Activated CD4-positive, alpha-beta T cell treated with anti-CD3 and anti-CD28 coated beads, Interleukin-2, amount 10 ng/mL, durations not matched to agents 7 days and 5 days (primary cell): ENCODE measurements at regions not wholly inside any gene's neighbourhood (a gene's known extent, or its start where the extent isn't known, plus 50 kb on each side); places are given as distances from the start of the nearest gene placed in this dataset.

Source experiments
- CTCF ChIA-PET: fragments of 350-600 bp; sonication (Branson Sonifier 250); formaldehyde crosslinking; loops from one replicate; lab custom pipeline; 2021; ENCODE audit warnings: antibody characterized with exemption; lab: Charles Lee
- POLR2A ChIA-PET: fragments of 350-600 bp; sonication (Branson Sonifier 250); formaldehyde crosslinking; loops from one replicate; lab custom pipeline; 2021; ENCODE audit warnings: antibody characterized with exemption; lab: Charles Lee
- DNase-seq: peaks from one replicate; pipeline ENCODE4 v3.0.0-alpha.2; 2020
- H3K27ac Mint-ChIP-seq: one replicate; pipeline ENCODE4 v1.8.0; 2021; ENCODE audit warnings: mild to moderate bottlenecking, moderate library complexity, mixed read lengths
- H3K27me3 Mint-ChIP-seq: one replicate; pipeline ENCODE4 v1.8.0; 2021; ENCODE audit warnings: mixed read lengths
- H3K36me3 Mint-ChIP-seq: one replicate; pipeline ENCODE4 v1.8.0; 2021; ENCODE audit warnings: low read depth, mixed read lengths
- H3K4me1 Mint-ChIP-seq: one replicate; pipeline ENCODE4 v1.8.0; 2021; ENCODE audit warnings: mixed read lengths
- H3K4me3 Mint-ChIP-seq: one replicate; pipeline ENCODE4 v1.8.0; 2021; ENCODE audit warnings: mild to moderate bottlenecking, moderate library complexity, mixed read lengths
- H3K9me3 Mint-ChIP-seq: one replicate; pipeline ENCODE4 v1.8.0; 2021; ENCODE audit warnings: mixed read lengths

GRCh38 chr3:116958291-116958690 is 248.7 kb downstream of the TUSC7 start:
- Mint-ChIP-seq H3K27me3 (no peaks in the 10 kb centered on the region), H3K9me3 (peaks cover 2% of the 10 kb centered on the region)
- CTCF ChIA-PET: no interaction called here

GRCh38 chr3:116961106-116961505 is 251.5 kb downstream of the TUSC7 start:
- Mint-ChIP-seq H3K4me1 (no peaks in the 10 kb centered on the region), H3K9me3 (peaks cover 2% of the 10 kb centered on the region), H3K4me3 (no peak overlapping the region), H3K27ac (no peak overlapping the region), H3K27me3 (no peaks in the 10 kb centered on the region), H3K36me3 (no peaks in the 10 kb centered on the region)
- POLR2A ChIA-PET: no interaction called here
- CTCF ChIA-PET: no interaction called here
- DNase-seq: no peak

More at GRCh38 chr3:116958291-116958690, 248.7 kb downstream of the TUSC7 start:
- no peak for DNase-seq
- no peak overlapping the region for H3K27ac Mint-ChIP-seq
- H3K4me3 Mint-ChIP-seq: no peak overlapping the region
- no peaks in the 10 kb centered on the region for H3K4me1 Mint-ChIP-seq
- POLR2A ChIA-PET: no interaction called here
- H3K36me3 Mint-ChIP-seq: no peaks in the 10 kb centered on the region

- Mint-ChIP-seq H3K9me3 (peaks cover 2% of the 10 kb centered on the region), H3K36me3 (no peaks in the 10 kb centered on the region), H3K4me3 (no peak overlapping the region), H3K4me1 (no peaks in the 10 kb centered on the region), H3K27ac (no peak overlapping the region), H3K27me3 (no peaks in the 10 kb centered on the region)
- ChIA-PET POLR2A (no interaction called here), CTCF (no interaction called here)
- no peak for DNase-seq
These were observed 254.2 kb downstream of the TUSC7 start for GRCh38 chr3:116963802-116964201.

GRCh38 chr3:116966649-116967048 is 257.1 kb downstream of the TUSC7 start:
- POLR2A ChIA-PET: no interaction called here
- Mint-ChIP-seq H3K36me3 (no peaks in the 10 kb centered on the region), H3K9me3 (no peaks in the 10 kb centered on the region), H3K4me3 (no peak overlapping the region), H3K27ac (no peak overlapping the region), H3K27me3 (no peaks in the 10 kb centered on the region), H3K4me1 (no peaks in the 10 kb centered on the region)
- CTCF ChIA-PET: no interaction called here
- no peak for DNase-seq

GRCh38 chr3:116969135-116969534 is 259.6 kb downstream of the TUSC7 start:
- Mint-ChIP-seq H3K27ac (no peak overlapping the region), H3K4me3 (no peak overlapping the region), H3K9me3 (no peaks in the 10 kb centered on the region), H3K27me3 (no peaks in the 10 kb centered on the region), H3K36me3 (no peaks in the 10 kb centered on the region), H3K4me1 (no peaks in the 10 kb centered on the region)
- POLR2A ChIA-PET: no interaction called here
- DNase-seq: no peak
- CTCF ChIA-PET: no interaction called here

- no peaks in the 10 kb centered on the region for H3K9me3 Mint-ChIP-seq
- H3K36me3 Mint-ChIP-seq: no peaks in the 10 kb centered on the region
- ChIA-PET CTCF (no interaction called here), POLR2A (no interaction called here)
- no peak overlapping the region for H3K4me3 Mint-ChIP-seq
- DNase-seq: no peak
- H3K27ac Mint-ChIP-seq: no peak overlapping the region
- H3K27me3 Mint-ChIP-seq: no peaks in the 10 kb centered on the region
- H3K4me1 Mint-ChIP-seq: no peaks in the 10 kb centered on the region
These were observed 260.1 kb downstream of the TUSC7 start for GRCh38 chr3:116969646-116970045.

GRCh38 chr3:116971531-116971930 is 262.0 kb downstream of the TUSC7 start:
- Mint-ChIP-seq H3K4me3 (no peak overlapping the region), H3K27me3 (no peaks in the 10 kb centered on the region), H3K4me1 (no peaks in the 10 kb centered on the region), H3K36me3 (no peaks in the 10 kb centered on the region), H3K9me3 (no peaks in the 10 kb centered on the region), H3K27ac (no peak overlapping the region)
- no peak for DNase-seq
- POLR2A ChIA-PET: no interaction called here
- CTCF ChIA-PET: no interaction called here

- H3K27me3 Mint-ChIP-seq: no peaks in the 10 kb centered on the region
- H3K4me1 Mint-ChIP-seq: no peaks in the 10 kb centered on the region
- H3K9me3 Mint-ChIP-seq: no peaks in the 10 kb centered on the region
- ChIA-PET POLR2A (no interaction called here), CTCF (no interaction called here)
- H3K4me3 Mint-ChIP-seq: no peak overlapping the region
- H3K27ac Mint-ChIP-seq: no peak overlapping the region
- no peak for DNase-seq
- no peaks in the 10 kb centered on the region for H3K36me3 Mint-ChIP-seq
These were observed 265.1 kb downstream of the TUSC7 start for GRCh38 chr3:116974702-116975101.

- H3K9me3 Mint-ChIP-seq: no peaks in the 10 kb centered on the region
- H3K27me3 Mint-ChIP-seq: no peaks in the 10 kb centered on the region
- H3K27ac Mint-ChIP-seq: no peak overlapping the region
- POLR2A ChIA-PET: no interaction called here
- CTCF ChIA-PET: no interaction called here
- H3K4me1 Mint-ChIP-seq: no peaks in the 10 kb centered on the region
- H3K36me3 Mint-ChIP-seq: no peaks in the 10 kb centered on the region
- H3K4me3 Mint-ChIP-seq: no peak overlapping the region
- DNase-seq: no peak
These were observed 267.9 kb downstream of the TUSC7 start for GRCh38 chr3:116977441-116977840.

- no peak overlapping the region for H3K4me3 Mint-ChIP-seq
These were observed 270.5 kb downstream of the TUSC7 start for GRCh38 chr3:116980099-116980498.

GRCh38 chr3:116981089-116981488 is 271.5 kb downstream of the TUSC7 start:
- H3K36me3 Mint-ChIP-seq: no peaks in the 10 kb centered on the region
- CTCF ChIA-PET: no interaction called here
- H3K27ac Mint-ChIP-seq: no peak overlapping the region

More at GRCh38 chr3:116980099-116980498, 270.5 kb downstream of the TUSC7 start:
- Mint-ChIP-seq H3K27ac (no peak overlapping the region), H3K27me3 (no peaks in the 10 kb centered on the region), H3K9me3 (no peaks in the 10 kb centered on the region), H3K36me3 (no peaks in the 10 kb centered on the region), H3K4me1 (no peaks in the 10 kb centered on the region)
- ChIA-PET CTCF (no interaction called here), POLR2A (no interaction called here)
- DNase-seq: no peak

GRCh38 chr3:116984301-116984700 is 274.7 kb downstream of the TUSC7 start:
- Mint-ChIP-seq H3K27me3 (no peaks in the 10 kb centered on the region), H3K27ac (no peak overlapping the region), H3K4me1 (no peaks in the 10 kb centered on the region), H3K9me3 (no peaks in the 10 kb centered on the region), H3K36me3 (no peaks in the 10 kb centered on the region), H3K4me3 (no peak overlapping the region)
- no peak for DNase-seq
- CTCF ChIA-PET: no interaction called here
- POLR2A ChIA-PET: no interaction called here

More at GRCh38 chr3:116981089-116981488, 271.5 kb downstream of the TUSC7 start:
- no peaks in the 10 kb centered on the region for H3K4me1 Mint-ChIP-seq
- H3K9me3 Mint-ChIP-seq: no peaks in the 10 kb centered on the region
- no peak overlapping the region for H3K4me3 Mint-ChIP-seq
- H3K27me3 Mint-ChIP-seq: no peaks in the 10 kb centered on the region
- POLR2A ChIA-PET: no interaction called here
- no peak for DNase-seq

- Mint-ChIP-seq H3K4me3 (no peak overlapping the region), H3K27ac (no peak overlapping the region)
- CTCF ChIA-PET: no interaction called here
These were observed 284.8 kb downstream of the TUSC7 start for GRCh38 chr3:116994351-116994879.

GRCh38 chr3:117003501-117003900 is 293.9 kb downstream of the TUSC7 start:
- Mint-ChIP-seq H3K36me3 (no peaks in the 10 kb centered on the region), H3K9me3 (no peaks in the 10 kb centered on the region), H3K27ac (no peak overlapping the region), H3K4me3 (no peak overlapping the region), H3K27me3 (no peaks in the 10 kb centered on the region), H3K4me1 (no peaks in the 10 kb centered on the region)
- DNase-seq: no peak
- POLR2A ChIA-PET: no interaction called here
- CTCF ChIA-PET: no interaction called here

More at GRCh38 chr3:116994351-116994879, 284.8 kb downstream of the TUSC7 start:
- H3K27me3 Mint-ChIP-seq: no peaks in the 10 kb centered on the region
- H3K36me3 Mint-ChIP-seq: no peaks in the 10 kb centered on the region
- DNase-seq: no peak
- H3K9me3 Mint-ChIP-seq: no peaks in the 10 kb centered on the region
- H3K4me1 Mint-ChIP-seq: no peaks in the 10 kb centered on the region
- POLR2A ChIA-PET: no interaction called here
